SK-N-SH treated with all-trans-retinoic acid at 6 μM for 48 hours (cell line): ENCODE measurements at regions not wholly inside any gene's neighbourhood (a gene's known extent, or its start where the extent isn't known, plus 50 kb on each side); places are given as distances from the start of the nearest gene placed in this dataset.

Experiments
- CREB5 ChIP-seq: fragments of 250-450 bp; sonication (Bioruptor Pico); IDR thresholded peaks from 2 replicates; pipeline ENCODE4 v1.5.1; 2020; ENCODE audit warnings: low read depth, mild to moderate bottlenecking, moderate library complexity
- SNAI2 ChIP-seq: fragments of 250-450 bp; sonication (Bioruptor Pico); IDR thresholded peaks from 2 replicates; pipeline ENCODE4 v1.5.0; 2020; ENCODE audit warnings: mild to moderate bottlenecking, moderate library complexity
- TCF4 ChIP-seq: fragments of 250-450 bp; sonication (Bioruptor Pico); IDR thresholded peaks from 2 replicates; pipeline ENCODE4 v1.8.0; 2021; ENCODE audit warnings: mild to moderate bottlenecking, moderate library complexity, borderline replicate concordance
- TSHZ2 ChIP-seq: fragments of 250-450 bp; sonication (Bioruptor Pico); IDR thresholded peaks from 2 replicates; pipeline ENCODE4 v1.5.0; 2020; ENCODE audit warnings: mild to moderate bottlenecking, moderate library complexity
- ZFP30 ChIP-seq: fragments of 450-650 bp; formaldehyde crosslinking; IDR thresholded peaks from 2 replicates; pipeline ENCODE4 v1.5.0; 2022; ENCODE audit warnings: mild to moderate bottlenecking, moderate library complexity

GRCh38 chr2:106011380-106011779, 182.7 kb downstream of the UXS1 start:
- TF ChIP-seq TSHZ2 (CRISPR knock-in tag): no peak
- TF ChIP-seq TCF4 (CRISPR knock-in tag): no peak
- TF ChIP-seq SNAI2 (CRISPR knock-in tag): no peak
- no peak for TF ChIP-seq ZFP30 (CRISPR knock-in tag)
- no peak for TF ChIP-seq CREB5 (CRISPR knock-in tag)
